ENCODE measurements at regions not wholly inside any gene's neighbourhood (a gene's known extent, or its start where the extent isn't known, plus 50 kb on each side); places are given as distances from the start of the nearest gene placed in this dataset.
"Not testable (repeated sequence)": the region's sequence is repeated elsewhere in the genome, so short reads cannot be mapped to it uniquely, and the experiment has no call there.

GRCh38 chr15:84398087-84398486, 162.5 kb downstream of the GOLGA6L4 start:
- not testable (repeated sequence) for H3K27ac Mint-ChIP-seq (ENCODE audit: low read depth); H3K4me1 Mint-ChIP-seq; H3K9me3 Mint-ChIP-seq; DNase-seq (ENCODE audit: low spot score in 2 of 2); H3K4me3 Mint-ChIP-seq; ATAC-seq (replicated peaks; ENCODE audit: extremely low read depth, poor library complexity, severe bottlenecking); H3K36me3 Mint-ChIP-seq (ENCODE audit: insufficient read depth); H3K27me3 Mint-ChIP-seq

GRCh38 chr15:84398763-84399701, 163.5 kb downstream of the GOLGA6L4 start:
- DNase-seq (ENCODE audit: low spot score in 2 of 2): peak in 1 of 2 donors; percentile 3
- no peak overlapping the region for H3K27ac Mint-ChIP-seq (ENCODE audit: low read depth)
- H3K4me3 Mint-ChIP-seq: no peak overlapping the region
- no peak for ATAC-seq (replicated peaks; ENCODE audit: extremely low read depth, poor library complexity, severe bottlenecking)
- peaks cover under 1% of the 10 kb centered on the region for H3K27me3 Mint-ChIP-seq
- no peaks in the 10 kb centered on the region for H3K4me1 Mint-ChIP-seq
- H3K9me3 Mint-ChIP-seq: no peaks in the 10 kb centered on the region
- H3K36me3 Mint-ChIP-seq (ENCODE audit: insufficient read depth): peaks cover 1% of the 10 kb centered on the region

GRCh38 chr15:84400017-84400740, 164.6 kb downstream of the GOLGA6L4 start:
- DNase-seq (ENCODE audit: low spot score in 2 of 2): no peak
- peaks cover 1% of the 10 kb centered on the region for H3K36me3 Mint-ChIP-seq (ENCODE audit: insufficient read depth)
- H3K4me1 Mint-ChIP-seq: no peaks in the 10 kb centered on the region
- H3K27ac Mint-ChIP-seq (ENCODE audit: low read depth): no peak overlapping the region
- ATAC-seq (replicated peaks; ENCODE audit: extremely low read depth, poor library complexity, severe bottlenecking): no peak
- H3K27me3 Mint-ChIP-seq: no peaks in the 10 kb centered on the region
- no peaks in the 10 kb centered on the region for H3K9me3 Mint-ChIP-seq
- H3K4me3 Mint-ChIP-seq: no peak overlapping the region

GRCh38 chr15:84400820-84401219, 165.2 kb downstream of the GOLGA6L4 start:
- Mint-ChIP-seq H3K9me3 (no peaks in the 10 kb centered on the region), H3K4me3 (no peak overlapping the region), H3K27ac (ENCODE audit: low read depth) (no peak overlapping the region), H3K36me3 (ENCODE audit: insufficient read depth) (peaks cover 1% of the 10 kb centered on the region), H3K4me1 (no peaks in the 10 kb centered on the region), H3K27me3 (no peaks in the 10 kb centered on the region)
- DNase-seq (ENCODE audit: low spot score in 2 of 2) (peak in 1 of 2 donors; percentile 2), ATAC-seq (replicated peaks; ENCODE audit: extremely low read depth, poor library complexity, severe bottlenecking) (no peak)

GRCh38 chr15:84401461-84401860, 165.9 kb downstream of the GOLGA6L4 start:
- not testable (repeated sequence) for H3K27ac Mint-ChIP-seq (ENCODE audit: low read depth); H3K4me3 Mint-ChIP-seq; ATAC-seq (replicated peaks; ENCODE audit: extremely low read depth, poor library complexity, severe bottlenecking); H3K36me3 Mint-ChIP-seq (ENCODE audit: insufficient read depth); H3K27me3 Mint-ChIP-seq; H3K4me1 Mint-ChIP-seq; H3K9me3 Mint-ChIP-seq
- DNase-seq (ENCODE audit: low spot score in 2 of 2): peak in 1 of 2 donors; percentile 8

- not testable (repeated sequence) for H3K36me3 Mint-ChIP-seq (ENCODE audit: insufficient read depth); ATAC-seq (replicated peaks; ENCODE audit: extremely low read depth, poor library complexity, severe bottlenecking); H3K27ac Mint-ChIP-seq (ENCODE audit: low read depth); H3K4me1 Mint-ChIP-seq; H3K9me3 Mint-ChIP-seq; H3K27me3 Mint-ChIP-seq; H3K4me3 Mint-ChIP-seq
- peak in 1 of 2 donors; percentile 6 for DNase-seq (ENCODE audit: low spot score in 2 of 2)
Observed at GRCh38 chr15:84401891-84402840, 166.6 kb downstream of the GOLGA6L4 start.

- H3K4me3 Mint-ChIP-seq: no peak overlapping the region
- ATAC-seq (replicated peaks; ENCODE audit: extremely low read depth, poor library complexity, severe bottlenecking) (no peak), DNase-seq (ENCODE audit: low spot score in 2 of 2) (peak in 1 of 2 donors; percentile 5)
- H3K27ac Mint-ChIP-seq (ENCODE audit: low read depth): no peak overlapping the region
- no peaks in the 10 kb centered on the region for H3K27me3 Mint-ChIP-seq
- H3K36me3 Mint-ChIP-seq (ENCODE audit: insufficient read depth): peaks cover 1% of the 10 kb centered on the region
- H3K9me3 Mint-ChIP-seq: no peaks in the 10 kb centered on the region
- no peaks in the 10 kb centered on the region for H3K4me1 Mint-ChIP-seq
Observed at GRCh38 chr15:84402856-84403608, 167.5 kb downstream of the GOLGA6L4 start.

- not testable (repeated sequence) for ATAC-seq (replicated peaks; ENCODE audit: extremely low read depth, poor library complexity, severe bottlenecking); H3K27me3 Mint-ChIP-seq; H3K36me3 Mint-ChIP-seq (ENCODE audit: insufficient read depth); DNase-seq (ENCODE audit: low spot score in 2 of 2); H3K4me3 Mint-ChIP-seq; H3K27ac Mint-ChIP-seq (ENCODE audit: low read depth); H3K4me1 Mint-ChIP-seq; H3K9me3 Mint-ChIP-seq
Observed at GRCh38 chr15:84409357-84409756, 173.8 kb downstream of the GOLGA6L4 start.

GRCh38 chr15:84421513-84422181, 179.2 kb upstream of the ZSCAN2 start:
- H3K4me3 Mint-ChIP-seq; H3K36me3 Mint-ChIP-seq (ENCODE audit: insufficient read depth); H3K4me1 Mint-ChIP-seq; H3K27ac Mint-ChIP-seq (ENCODE audit: low read depth); H3K27me3 Mint-ChIP-seq; ATAC-seq (replicated peaks; ENCODE audit: extremely low read depth, poor library complexity, severe bottlenecking); H3K9me3 Mint-ChIP-seq: not testable (repeated sequence)
- peak in 1 of 2 donors; percentile 8 for DNase-seq (ENCODE audit: low spot score in 2 of 2)

- ATAC-seq (replicated peaks; ENCODE audit: extremely low read depth, poor library complexity, severe bottlenecking); H3K36me3 Mint-ChIP-seq (ENCODE audit: insufficient read depth); H3K4me1 Mint-ChIP-seq; DNase-seq (ENCODE audit: low spot score in 2 of 2); H3K9me3 Mint-ChIP-seq; H3K27ac Mint-ChIP-seq (ENCODE audit: low read depth); H3K27me3 Mint-ChIP-seq; H3K4me3 Mint-ChIP-seq: not testable (repeated sequence)
Observed at GRCh38 chr15:84425327-84425726, 175.5 kb upstream of the ZSCAN2 start.

- DNase-seq (ENCODE audit: low spot score in 2 of 2); H3K36me3 Mint-ChIP-seq (ENCODE audit: insufficient read depth); H3K9me3 Mint-ChIP-seq: not testable (repeated sequence)
Observed at GRCh38 chr15:84473305-84473877, 127.4 kb upstream of the ZSCAN2 start.

More at GRCh38 chr15:84473305-84473877, 127.4 kb upstream of the ZSCAN2 start:
- not testable (repeated sequence) for H3K4me3 Mint-ChIP-seq; ATAC-seq (replicated peaks; ENCODE audit: extremely low read depth, poor library complexity, severe bottlenecking); H3K27ac Mint-ChIP-seq (ENCODE audit: low read depth); H3K4me1 Mint-ChIP-seq; H3K27me3 Mint-ChIP-seq
